8988T (cell line): ENCODE measurements at regions not wholly inside any gene's neighbourhood (a gene's known extent, or its start where the extent isn't known, plus 50 kb on each side); places are given as distances from the start of the nearest gene placed in this dataset.

Experiments used
- DNase-seq: peaks from one replicate; pipeline ENCODE4 v3.0.0; 2011

- no peak for DNase-seq
These were observed 57.5 kb downstream of the RPL27A start for GRCh38 chr11:8740129-8740528.

GRCh38 chr11:8744423-8744822 lies 61.8 kb downstream of the RPL27A start:
- no peak for DNase-seq

GRCh38 chr11:8745431-8746253 lies 63.0 kb downstream of the RPL27A start:
- DNase-seq = no peak

DNA sequence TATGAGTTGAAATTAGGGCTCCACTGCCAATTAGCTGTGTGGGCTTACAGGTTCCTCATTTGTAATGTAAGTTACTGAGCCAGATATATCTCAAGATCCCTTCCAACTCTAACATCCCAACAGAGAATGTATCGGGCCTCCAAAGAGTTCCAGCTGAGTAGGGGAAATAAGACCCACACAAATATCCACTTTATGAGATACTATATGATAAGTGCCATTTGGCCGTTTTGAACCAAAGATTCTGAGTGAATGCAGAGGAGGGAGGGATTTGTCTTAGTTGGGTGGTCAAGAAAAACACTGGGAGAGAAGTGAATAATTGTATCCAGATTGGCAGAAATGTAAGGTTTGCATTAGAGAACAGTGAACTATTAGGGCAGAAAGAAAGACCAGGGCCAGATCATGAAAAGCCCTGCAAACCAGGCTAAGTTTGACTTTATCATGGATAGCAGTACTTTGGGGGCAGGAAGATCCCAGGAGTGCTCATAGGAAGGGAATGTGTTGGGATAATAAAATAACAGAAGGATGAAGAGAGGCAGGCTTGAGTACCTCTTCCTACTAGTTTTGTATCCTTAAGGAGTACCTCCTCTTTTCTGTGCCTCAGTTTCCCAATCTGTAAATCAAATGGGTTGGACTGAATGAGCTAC lies 63.9 kb downstream of the RPL27A start:
- DNase-seq = no peak

DNA sequence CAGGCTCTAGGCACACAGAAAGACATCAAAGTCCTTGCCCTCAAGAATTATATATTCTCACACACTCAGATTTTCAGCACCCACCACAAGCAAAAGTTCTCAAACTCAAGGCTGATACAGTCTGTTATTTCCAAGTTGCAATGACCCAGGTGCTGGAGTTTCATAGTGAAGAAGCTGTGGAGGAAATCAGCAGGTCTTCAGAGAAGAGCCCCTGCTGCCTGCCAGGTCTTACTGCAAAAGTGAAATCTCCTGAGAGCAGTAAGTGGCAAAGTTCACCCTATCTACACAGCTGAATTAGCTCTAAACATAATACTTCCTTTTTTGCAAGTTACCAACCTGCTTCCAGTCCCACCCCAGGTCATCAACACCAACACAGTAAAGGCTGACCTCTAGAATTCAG lies 64.6 kb downstream of the RPL27A start:
- no peak for DNase-seq

DNA sequence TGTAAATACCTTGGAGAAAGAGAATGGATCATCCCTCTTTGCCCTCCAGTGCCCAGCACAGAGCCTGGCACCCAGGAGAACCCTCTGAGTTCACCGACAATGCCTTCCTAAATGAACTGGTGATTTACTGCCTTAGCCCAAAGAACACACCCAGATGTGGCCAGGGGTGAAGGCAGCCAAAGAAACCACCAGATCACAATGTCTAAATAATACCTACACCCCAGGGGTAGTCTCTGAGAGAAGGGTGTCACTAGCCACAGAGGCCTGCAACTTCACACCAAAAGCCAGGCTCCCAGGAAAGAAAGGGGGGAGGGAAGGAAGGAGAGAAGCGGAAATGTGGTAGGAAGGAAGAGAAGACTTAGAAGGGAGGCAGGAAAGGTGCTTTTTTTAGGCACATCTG lies 65.7 kb downstream of the RPL27A start:
- DNase-seq = no peak

- DNase-seq = no peak
These were observed 66.6 kb downstream of the RPL27A start for GRCh38 chr11:8749202-8749601.

DNA sequence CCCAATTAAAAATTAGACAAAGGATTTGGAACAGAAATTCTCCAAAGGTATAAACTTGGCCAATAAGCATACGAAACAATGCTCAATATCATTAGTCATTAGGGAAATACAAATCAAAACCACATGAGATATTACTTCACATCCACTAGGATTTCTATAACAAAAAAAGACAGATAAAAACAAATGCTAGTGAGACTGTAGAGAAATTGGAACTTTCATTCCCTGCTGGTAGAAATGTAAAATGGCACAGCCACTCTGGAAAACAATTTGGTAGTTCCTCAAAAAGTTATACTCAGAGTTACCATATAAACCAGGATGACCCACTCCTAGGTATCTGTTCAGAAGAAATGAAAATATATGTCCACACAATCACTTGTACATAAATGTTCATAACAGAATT lies 71.6 kb downstream of the RPL27A start:
- DNase-seq = no peak

GRCh38 chr11:8756201-8756600 lies 73.6 kb downstream of the RPL27A start:
- no peak for DNase-seq

- DNase-seq = no peak
These were observed 74.5 kb downstream of the RPL27A start for GRCh38 chr11:8757047-8757446.

DNA sequence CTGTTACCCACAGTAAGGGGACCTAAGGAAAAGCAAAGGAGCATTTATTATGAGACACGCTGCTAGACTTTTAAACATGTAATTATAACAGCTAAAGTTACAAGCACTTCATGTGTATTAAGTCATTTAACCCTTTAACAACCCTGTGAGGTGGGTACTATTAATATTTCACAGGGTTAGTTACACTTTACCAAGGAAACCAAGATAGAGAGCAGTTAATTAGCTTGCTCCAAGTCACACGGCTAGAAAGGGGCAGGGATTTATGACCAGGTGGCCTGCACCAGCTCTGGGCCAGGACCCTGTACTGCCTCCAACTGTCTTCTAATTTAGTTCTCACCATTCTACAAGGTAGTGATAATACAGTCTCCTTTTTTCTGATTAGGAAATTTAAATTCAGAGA lies 74.9 kb downstream of the RPL27A start:
- DNase-seq = no peak

GRCh38 chr11:8758619-8759169 lies 76.1 kb downstream of the RPL27A start:
- no peak for DNase-seq

DNA sequence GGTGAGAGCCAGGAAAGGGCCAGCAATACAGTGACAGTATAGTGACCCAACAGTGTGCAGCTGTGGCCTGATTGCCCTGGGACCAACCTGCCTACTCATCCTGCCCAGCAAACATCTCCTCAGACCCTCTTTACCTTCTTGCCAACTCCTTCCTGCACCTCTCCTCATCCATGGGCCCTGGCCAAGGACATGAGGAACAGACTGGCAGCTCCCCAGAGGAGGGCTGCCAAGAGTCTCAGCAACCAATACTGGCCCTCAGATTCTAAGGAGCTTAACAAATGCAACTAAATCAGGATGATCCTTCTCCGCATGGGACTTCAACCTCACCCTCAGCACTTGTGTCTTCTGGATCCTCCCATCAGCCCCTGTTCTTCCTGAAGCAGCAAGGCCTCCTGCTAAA lies 77.0 kb downstream of the RPL27A start:
- DNase-seq = no peak

DNA sequence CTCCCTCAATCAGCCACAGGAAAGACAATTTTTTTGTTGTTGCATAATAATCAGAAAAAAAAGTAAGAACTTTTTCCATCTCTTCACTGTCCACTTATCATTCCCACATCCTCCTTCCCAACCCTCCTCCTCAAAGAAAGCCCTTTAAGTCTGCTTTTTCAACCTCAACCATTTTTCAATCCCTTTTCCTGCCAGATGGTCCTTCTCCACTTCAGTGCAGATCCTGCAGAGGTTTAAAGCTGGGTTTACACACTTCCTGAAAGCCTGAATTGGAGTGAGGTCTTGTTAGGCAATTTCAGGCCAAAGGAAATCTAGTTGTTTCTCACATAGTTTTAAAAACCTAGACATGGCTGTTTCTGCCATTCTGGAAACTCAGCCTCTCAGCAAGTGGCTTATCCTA lies 78.3 kb downstream of the RPL27A start:
- DNase-seq = no peak

GRCh38 chr11:8763070-8763685 lies 80.6 kb downstream of the RPL27A start:
- no peak for DNase-seq

DNA sequence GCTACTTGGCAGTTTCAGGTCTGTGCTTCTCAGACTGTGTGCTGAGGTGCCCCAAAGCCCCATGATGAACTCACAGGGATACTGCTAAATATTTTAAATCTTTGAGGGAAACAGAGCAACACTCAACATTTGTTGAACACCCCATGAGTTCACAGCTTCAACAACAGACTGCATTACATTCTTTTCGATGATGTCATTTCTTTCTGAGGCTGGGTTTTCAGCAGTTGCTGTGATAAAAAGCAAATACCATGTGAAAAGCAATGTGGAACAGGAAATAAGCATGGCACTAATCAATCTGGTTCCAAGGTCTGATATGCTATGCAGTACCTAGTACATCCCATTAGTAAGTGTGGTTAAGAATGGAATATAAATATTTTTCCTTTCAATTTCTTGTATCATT lies 82.7 kb downstream of the RPL27A start:
- no peak for DNase-seq

GRCh38 chr11:8766043-8766987 lies 83.7 kb downstream of the RPL27A start:
- DNase-seq = no peak

DNA sequence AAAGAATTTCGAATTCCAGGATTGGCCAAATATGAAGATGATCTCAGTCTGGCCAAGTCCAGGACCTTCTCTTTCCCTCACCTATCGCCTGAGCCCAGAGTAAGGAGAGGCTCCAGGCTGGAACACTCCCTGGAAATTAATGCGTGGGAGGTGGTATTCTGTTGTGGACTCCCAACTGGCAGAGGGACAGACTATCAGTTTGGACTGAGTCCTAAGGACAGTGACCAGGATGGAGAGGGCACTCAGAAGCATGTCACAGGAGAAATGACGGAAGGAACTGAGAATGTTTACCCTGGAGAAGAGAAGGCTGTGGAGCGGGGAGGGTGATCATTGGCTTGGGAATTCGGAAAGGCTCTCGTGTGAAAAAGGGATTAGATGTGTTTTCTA lies 84.4 kb downstream of the RPL27A start:
- DNase-seq = no peak

- no peak for DNase-seq
These were observed 85.0 kb downstream of the RPL27A start for GRCh38 chr11:8767466-8768142.

DNA sequence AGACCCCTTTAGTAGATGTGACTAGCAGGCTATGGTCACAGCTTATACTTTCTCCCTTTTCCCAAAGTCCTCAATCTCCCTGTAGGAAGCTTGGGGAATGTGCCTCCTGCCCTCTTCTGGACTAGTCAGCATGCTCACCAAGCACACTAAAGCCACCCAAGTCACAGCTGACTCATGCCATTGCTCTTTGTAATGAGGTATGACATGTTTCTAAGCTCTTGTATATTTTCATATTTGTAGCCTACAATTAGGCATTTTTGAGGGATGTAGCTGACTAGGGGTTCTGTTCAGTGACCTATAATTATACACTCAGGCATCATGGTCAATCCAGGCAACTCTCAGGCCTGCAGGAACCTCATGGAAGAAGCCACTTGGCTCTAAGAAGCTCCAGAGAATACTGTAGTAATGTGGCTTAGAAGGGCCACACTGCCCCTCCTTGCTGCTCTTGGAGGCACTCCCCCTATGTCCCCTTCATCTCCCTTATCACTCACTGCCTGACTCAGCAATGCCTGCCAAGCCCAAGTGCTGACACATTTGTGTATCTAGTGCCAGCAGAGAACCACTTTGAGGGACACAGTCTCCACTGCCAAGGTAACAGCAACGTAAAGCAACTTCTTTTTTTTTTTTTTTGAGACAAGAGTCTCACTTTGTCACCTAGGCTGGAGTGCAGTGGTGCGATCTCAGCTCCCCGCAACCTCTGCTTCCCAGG lies 86.2 kb downstream of the RPL27A start:
- DNase-seq = no peak
